HCT116 (cell line): ENCODE measurements at regions not wholly inside any gene's neighbourhood (a gene's known extent, or its start where the extent isn't known, plus 50 kb on each side); places are given as distances from the start of the nearest gene placed in this dataset.

Experiments used
- ATAC-seq: fragments of 200-7000 bp; cut with Tn5 transposase; 2 replicates; pipeline ENCODE4 v1.9.1; 2020; ENCODE audit warnings: mild to moderate bottlenecking, moderate library complexity
- BruUV-seq: library from RNA; stranded (reverse); fragments of 400-500 nt; replicated peaks from 2 replicates; lab custom pipeline; 2021; lab: Mats Ljungman, UMichigan
- CTCF ChIA-PET: fragments of 300-600 bp; sonication (Branson Sonifier 250); formaldehyde crosslinking; loops from one replicate; lab custom pipeline; 2021; ENCODE audit warnings: antibody characterized with exemption; lab: Charles Lee
- POLR2A ChIA-PET: fragments of 300-600, 350-600 bp; sonication (Branson Sonifier 250); formaldehyde crosslinking; loops from one replicate; lab custom pipeline; 2021; ENCODE audit warnings: antibody characterized with exemption; lab: Charles Lee
- RAD21 ChIA-PET, 2 experiments: fragments of 300-600 bp; sonication (Branson Sonifier 250); formaldehyde crosslinking; loops; one replicate each; lab custom pipeline; 2023; ENCODE audit warnings: low total read pairs in 2 of 2; ENCODE audit not compliant: uncharacterized antibody in 2 of 2, unreplicated experiment in 2 of 2, low non-redundant PET in 1 of 2; lab: Charles Lee
- DNase-seq: peaks from one replicate; pipeline ENCODE4 v3.0.0-alpha.2; 2010; ENCODE audit warnings: low read depth, low spot score
- H2AFZ ChIP-seq: fragments of 200-600 bp; shearing (Covaris generic), sonication (generic); 2 replicates; pipeline ENCODE4 v1.6.1; 2017; ENCODE audit warnings: low read depth, mixed run types, mixed read lengths, antibody characterized with exemption, low read length; ENCODE audit not compliant: poor library complexity, severe bottlenecking
- H3K27ac ChIP-seq: 2 replicates; pipeline ENCODE4 v1.5.1; 2012; ENCODE audit warnings: low read depth, low read length
- H3K27me3 ChIP-seq: fragments of 200-600 bp; sonication (generic); 2 replicates; pipeline ENCODE4 v1.6.1; 2016; ENCODE audit warnings: mixed run types, low read length, mixed read lengths; ENCODE audit not compliant: insufficient read depth
- H3K36me3 ChIP-seq, 2 experiments: fragments of 200-500 bp in 1 of 2; fragments of 200-600 bp in 1 of 2; sonication (Bioruptor generic) in 1 of 2; sonication (generic) in 1 of 2; 2 replicates each; pipeline versions ENCODE4 v1.5.1 to v1.6.1; 2014 to 2016; ENCODE audit warnings: low read length in 2 of 2, inconsistent platforms in 1 of 2, mixed read lengths in 1 of 2, mixed run types in 1 of 2; ENCODE audit not compliant: insufficient read depth in 2 of 2, control insufficient read depth in 1 of 2
- H3K4me1 ChIP-seq, 2 experiments: fragments of 200-600 bp in 1 of 2; sonication (generic) in 1 of 2; 2 replicates each; pipeline versions ENCODE4 v1.5.1 to v1.6.1; 2012 to 2017; ENCODE audit warnings: low read length in 2 of 2, inconsistent platforms in 1 of 2, mild to moderate bottlenecking in 1 of 2, mixed read lengths in 1 of 2, mixed run types in 1 of 2, moderate library complexity in 1 of 2; ENCODE audit not compliant: insufficient read depth in 2 of 2, control insufficient read depth in 1 of 2
- H3K4me2 ChIP-seq: fragments of 200-600 bp; sonication (generic); 2 replicates; pipeline ENCODE4 v1.6.1; 2017; ENCODE audit warnings: mixed run types, low read length, mixed read lengths
- H3K4me3 ChIP-seq, 2 experiments: fragments of 200-600 bp in 1 of 2; sonication (generic) in 1 of 2; replicated peaks in 1 of 2; 2 replicates each; pipeline ENCODE4 v1.5.1; 2011 to 2016; ENCODE audit warnings: low read length in 2 of 2, control low read depth in 1 of 2, low read depth in 1 of 2, mild to moderate bottlenecking in 1 of 2, mixed read lengths in 1 of 2, mixed run types in 1 of 2
- H3K79me2 ChIP-seq: fragments of 200-600 bp; sonication (generic); 2 replicates; pipeline ENCODE4 v1.6.1; 2017; ENCODE audit warnings: mild to moderate bottlenecking, mixed run types, low read length, moderate library complexity, mixed read lengths; ENCODE audit not compliant: insufficient read depth
- H3K9ac ChIP-seq: fragments of 200-600 bp; sonication (generic); 2 replicates; pipeline ENCODE4 v1.6.1; 2016; ENCODE audit warnings: low read length, mixed read lengths
- H3K9me2 ChIP-seq: fragments of 200-600 bp; sonication (generic), shearing (Covaris generic); 2 replicates; pipeline ENCODE4 v1.6.1; 2017; ENCODE audit warnings: mixed run types, mild to moderate bottlenecking, moderate library complexity; ENCODE audit not compliant: insufficient read depth
- H3K9me3 ChIP-seq, 2 experiments: fragments of 200-500 bp in 1 of 2; fragments of 200-600 bp in 1 of 2; sonication (Bioruptor generic) in 1 of 2; sonication (generic) in 1 of 2; 2 replicates each; pipeline ENCODE4 v1.6.1; 2014 to 2017; ENCODE audit warnings: low read length in 2 of 2, mixed read lengths in 2 of 2, inconsistent platforms in 1 of 2, low read depth in 1 of 2, mild to moderate bottlenecking in 1 of 2, mixed run types in 1 of 2, moderate library complexity in 1 of 2; ENCODE audit not compliant: control insufficient read depth in 1 of 2, insufficient read depth in 1 of 2
- H4K20me1 ChIP-seq: fragments of 200-600 bp; sonication (generic), shearing (Covaris generic); 2 replicates; pipeline ENCODE4 v1.6.1; 2017; ENCODE audit warnings: mixed run types, mild to moderate bottlenecking, moderate library complexity; ENCODE audit not compliant: insufficient read depth
- CBX3 ChIP-seq: IDR thresholded peaks from 2 replicates; pipeline ENCODE4 v1.6.1; 2012; ENCODE audit warnings: low read depth
- ELF1 ChIP-seq: IDR thresholded peaks from 2 replicates; pipeline ENCODE4 v1.6.1; 2012; ENCODE audit warnings: low read depth, borderline replicate concordance
- EZH2 ChIP-seq: fragments of 200-600 bp; sonication (generic); IDR thresholded peaks from 2 replicates; pipeline ENCODE4 v1.6.1; 2017; ENCODE audit warnings: antibody characterized with exemption, mixed run types
- RAD21 ChIP-seq: IDR thresholded peaks from 2 replicates; pipeline ENCODE4 v1.6.1; 2012; ENCODE audit warnings: low read depth, mild to moderate bottlenecking
- SIN3A ChIP-seq: IDR thresholded peaks from 2 replicates; pipeline ENCODE4 v1.6.1; 2012; ENCODE audit warnings: low read depth
- SP1 ChIP-seq: IDR thresholded peaks from 2 replicates; pipeline ENCODE4 v1.6.1; 2012; ENCODE audit warnings: low read depth
- SRF ChIP-seq: IDR thresholded peaks from 2 replicates; pipeline ENCODE4 v1.6.1; 2012; ENCODE audit warnings: low read depth
- TCF7L2 ChIP-seq: IDR thresholded peaks from 2 replicates; pipeline ENCODE4 v1.7.0; 2011; ENCODE audit warnings: borderline replicate concordance, inconsistent platforms; ENCODE audit not compliant: insufficient read depth, insufficient read length; ENCODE audit errors: extremely low read depth
- YY1 ChIP-seq: IDR thresholded peaks from 2 replicates; pipeline ENCODE4 v1.6.1; 2011; ENCODE audit warnings: low read length, low read depth, moderate library complexity, mild to moderate bottlenecking; ENCODE audit not compliant: insufficient replicate concordance; ENCODE audit errors: extremely low read depth
- ZNF274 ChIP-seq: fragments of 200-500 bp; sonication (Bioruptor generic); IDR thresholded peaks from 2 replicates; pipeline ENCODE4 v1.6.1; 2014; ENCODE audit warnings: mild to moderate bottlenecking, low read depth, low read length, inconsistent platforms
- intact Hi-C: fragments of 100-400 bp; cut with micrococcal nuclease; formaldehyde crosslinking; loops from 2 replicates; pipeline ENCODE4 v1.10.0; 2022
- TF ChIP-seq, protein P1 (sequence below): IDR thresholded peaks from 2 replicates; pipeline ENCODE4 v1.6.1; 2012

DNA sequence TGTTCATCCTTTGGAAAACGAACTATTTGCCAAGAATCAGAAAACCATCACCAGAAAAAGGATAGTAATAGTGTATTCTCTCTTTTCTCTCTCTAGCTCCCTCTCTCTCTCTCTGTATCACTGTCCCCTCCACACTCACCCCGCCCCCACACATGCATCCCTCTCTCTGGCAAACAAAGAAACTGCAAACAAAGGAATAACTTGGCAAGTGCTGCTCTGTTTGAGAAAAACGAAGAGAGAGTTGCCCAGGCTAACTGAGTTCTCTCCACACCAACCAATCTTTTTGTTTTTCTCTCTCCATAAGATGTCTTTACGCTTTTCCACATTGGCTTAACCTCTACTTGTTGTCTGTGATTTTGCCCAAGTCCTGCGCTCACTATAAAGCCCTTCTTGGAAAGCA is 316.2 kb downstream of the EPHA4 start:
- Histone ChIP-seq H3K27me3 (peaks cover 16% of the 10 kb centered on the region; the same call in 1 of the 2 replicates), H3K27ac (no peak overlapping the region), H3K9me2 (no peaks in the 10 kb centered on the region), H3K79me2 (no peaks in the 10 kb centered on the region), H4K20me1 (no peaks in the 10 kb centered on the region), H3K4me2 (no peak overlapping the region), H3K9me3 (no peaks in the 10 kb centered on the region), H3K9ac (no peak overlapping the region), H3K4me1 (no peaks in the 10 kb centered on the region), H2AFZ (no peak overlapping the region), H3K36me3 (no peaks in the 10 kb centered on the region), H3K4me3 (no peak overlapping the region)
- ChIA-PET POLR2A (no interaction called here), CTCF (no interaction called here), RAD21 (no interaction called here)
- TF ChIP-seq TCF7L2 = no peak
- BruUV-seq = no TSS peak
- no peak for DNase-seq
- no peak for ATAC-seq
- intact Hi-C loops = no loop called here

DNA sequence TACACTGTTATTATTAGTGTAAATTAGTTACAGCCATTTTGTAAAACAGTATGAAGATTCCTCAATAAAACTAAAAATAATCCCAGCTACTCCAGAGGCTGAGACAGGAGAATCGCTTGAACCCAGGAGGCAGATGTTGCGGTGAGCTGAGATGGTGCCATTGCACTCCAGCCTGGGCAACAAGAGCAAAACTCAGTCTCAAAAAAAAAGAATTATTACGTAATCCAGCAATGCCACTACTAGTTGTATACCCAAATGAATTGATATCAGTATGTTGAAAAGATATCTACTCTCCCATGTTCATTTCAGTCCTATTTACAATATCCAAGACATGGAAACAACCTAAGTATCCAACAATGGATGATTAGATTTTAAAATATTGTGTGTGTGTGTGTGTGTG is 313.6 kb downstream of the EPHA4 start:
- H3K27me3 ChIP-seq = peaks cover 18% of the 10 kb centered on the region
- DNase-seq (no peak), ATAC-seq (no peak)
- no peak overlapping the region for H3K27ac ChIP-seq
- no peak overlapping the region for H3K4me3 ChIP-seq
- H3K36me3 ChIP-seq = no peaks in the 10 kb centered on the region
- POLR2A ChIA-PET = no interaction called here
- H2AFZ ChIP-seq = no peak overlapping the region
- H3K9ac ChIP-seq = no peak overlapping the region
- RAD21 ChIA-PET = no interaction called here
- CTCF ChIA-PET = no interaction called here
- TF ChIP-seq ZNF274 (no peak), RAD21 (no peak), ELF1 (no peak), TCF7L2 (no peak), SP1 (no peak), YY1 (no peak), SRF (no peak), SIN3A (no peak), CBX3 (no peak), EZH2 (no peak)
- TF ChIP-seq, protein P1, sequence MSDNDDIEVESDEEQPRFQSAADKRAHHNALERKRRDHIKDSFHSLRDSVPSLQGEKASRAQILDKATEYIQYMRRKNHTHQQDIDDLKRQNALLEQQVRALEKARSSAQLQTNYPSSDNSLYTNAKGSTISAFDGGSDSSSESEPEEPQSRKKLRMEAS = no peak
- H3K4me1 ChIP-seq = no peaks in the 10 kb centered on the region
- BruUV-seq = no TSS peak
- intact Hi-C loops = no loop called here
- H3K9me2 ChIP-seq = no peaks in the 10 kb centered on the region
- H3K79me2 ChIP-seq = no peaks in the 10 kb centered on the region
- no peaks in the 10 kb centered on the region for H4K20me1 ChIP-seq
- no peaks in the 10 kb centered on the region for H3K9me3 ChIP-seq
- H3K4me2 ChIP-seq = no peak overlapping the region
